Testis (tissue), 2 donors: ENCODE measurements at regions not wholly inside any gene's neighbourhood (a gene's known extent, or its start where the extent isn't known, plus 50 kb on each side); places are given as distances from the start of the nearest gene placed in this dataset.

Source experiments
- DNase-seq: peaks from one replicate; pipeline ENCODE4 v3.0.0-alpha.2; 2019
- H3K27ac ChIP-seq, 2 donors: fragments of 200-600 bp; sonication (generic); one replicate each; pipeline ENCODE4 v1.5.1; 2019
- H3K27me3 ChIP-seq: fragments of 200-600 bp; sonication (generic); one replicate; pipeline ENCODE4 v1.5.1; 2019
- H3K36me3 ChIP-seq: fragments of 200-600 bp; sonication (generic); one replicate; pipeline ENCODE4 v1.5.1; 2017; ENCODE audit warnings: low read depth; ENCODE audit errors: missing control alignments
- H3K4me1 ChIP-seq: fragments of 200-600 bp; sonication (generic); one replicate; pipeline ENCODE4 v1.5.1; 2019
- H3K4me3 ChIP-seq, 2 donors: fragments of 200-600 bp; sonication (generic); one replicate each; pipeline ENCODE4 v1.5.1; 2017 to 2019
- H3K9me3 ChIP-seq: fragments of 200-600 bp; sonication (generic); one replicate; pipeline ENCODE4 v1.5.1; 2017
- CTCF ChIP-seq, 3 experiments: fragments of 450-650 bp in 2 of 3; fragments of 200-600 bp in 1 of 3; sonication (generic) in 1 of 3; IDR thresholded peaks; one replicate each; pipeline ENCODE4 v1.5.1; 2016 to 2019; ENCODE audit warnings: antibody characterized with exemption in 3 of 3, mild to moderate bottlenecking in 2 of 3, moderate library complexity in 1 of 3
- POLR2A ChIP-seq: fragments of 450-650 bp; IDR thresholded peaks from one replicate; pipeline ENCODE4 v1.6.1; 2017; ENCODE audit warnings: antibody characterized with exemption, mild to moderate bottlenecking, moderate library complexity
- WGBS, 2 donors: methylation state at CpG; one replicate each; pipeline ENCODE4 v1.1.5; 2018; 5-methylcytosine and 5-hydroxymethylcytosine counted together
- intact Hi-C: fragments of 100-400 bp; cut with DNase I; formaldehyde crosslinking; loops from one replicate; pipeline ENCODE4 v1.15.1; 2023; ENCODE audit warnings: low total_unique reads

- H3K4me1 ChIP-seq: no peaks in the 10 kb centered on the region
- intact Hi-C loops: no loop called here
- H3K27me3 ChIP-seq: no peaks in the 10 kb centered on the region
- no peak overlapping the region for H3K27ac ChIP-seq
- no peaks in the 10 kb centered on the region for H3K36me3 ChIP-seq
- TF ChIP-seq POLR2A (no peak), CTCF (IDR thresholded peaks at IDR 0.05) (no peak)
- H3K4me3 ChIP-seq: no peak overlapping the region
- 84% methylated on average over 1 of the region's 1 CpG for WGBS, 2 donors
- H3K9me3 ChIP-seq: no peaks in the 10 kb centered on the region
- DNase-seq: no peak
These were observed 55.5 kb upstream of the SLC8A1 start for GRCh38 chr2:40507432-40507831.

- Histone ChIP-seq H3K4me3 (no peak overlapping the region), H3K27ac (no peak overlapping the region), H3K9me3 (no peaks in the 10 kb centered on the region), H3K27me3 (no peaks in the 10 kb centered on the region), H3K36me3 (no peaks in the 10 kb centered on the region), H3K4me1 (no peaks in the 10 kb centered on the region)
- DNase-seq: no peak
- WGBS, 2 donors: 76 to 89% methylated on average over 3 of the region's 3 CpGs
- intact Hi-C loops: no loop called here
- TF ChIP-seq CTCF (IDR thresholded peaks at IDR 0.05) (no peak), POLR2A (no peak)
These were observed 58.4 kb upstream of the SLC8A1 start for GRCh38 chr2:40510304-40510703.

- peak overlapping the region; percentile 22 to 35 for H3K4me3 ChIP-seq
- no peaks in the 10 kb centered on the region for H3K27me3 ChIP-seq
- WGBS, 2 donors: 13 to 23% methylated on average over 9 of the region's 9 CpGs
- H3K9me3 ChIP-seq: no peaks in the 10 kb centered on the region
- TF ChIP-seq POLR2A (no peak), CTCF (IDR thresholded peaks at IDR 0.05) (no peak)
- intact Hi-C loops: no loop called here
- peak; percentile 22 for DNase-seq
- H3K27ac ChIP-seq: peak overlapping the region in 1 of 2 donors; percentile 73
- H3K36me3 ChIP-seq: no peaks in the 10 kb centered on the region
- no peaks in the 10 kb centered on the region for H3K4me1 ChIP-seq
These were observed 59.8 kb upstream of the SLC8A1 start for GRCh38 chr2:40511661-40512213.

DNA sequence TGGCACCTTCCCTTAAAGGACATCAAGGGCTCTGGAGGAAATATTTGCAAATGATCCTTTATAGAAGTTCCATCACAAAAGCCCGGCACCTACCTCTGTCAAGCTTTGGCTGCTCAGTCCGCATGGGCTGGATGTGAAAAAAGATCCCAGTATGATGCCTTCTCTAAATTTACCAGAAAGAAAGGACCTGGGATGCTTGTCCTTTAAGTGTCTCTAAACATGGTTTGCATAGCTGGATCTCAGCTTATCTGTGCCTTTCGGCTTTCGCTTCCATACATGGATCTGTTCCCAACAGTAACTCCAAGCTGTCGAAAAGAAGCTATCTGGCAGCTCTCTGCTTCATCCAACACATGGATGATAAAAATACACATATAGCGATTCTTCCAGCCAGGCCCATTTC lies 60.4 kb upstream of the SLC8A1 start:
- intact Hi-C loops: no loop called here
- DNase-seq: no peak
- no peaks in the 10 kb centered on the region for H3K4me1 ChIP-seq
- H3K36me3 ChIP-seq: no peaks in the 10 kb centered on the region
- TF ChIP-seq POLR2A (no peak), CTCF (IDR thresholded peaks at IDR 0.05) (no peak)
- no peaks in the 10 kb centered on the region for H3K9me3 ChIP-seq
- peak overlapping the region in 1 of 2 donors; percentile 35 for H3K4me3 ChIP-seq
- 32 to 42% methylated on average over 6 of the region's 6 CpGs for WGBS, 2 donors
- H3K27me3 ChIP-seq: no peaks in the 10 kb centered on the region
- peak overlapping the region in 1 of 2 donors; percentile 73 for H3K27ac ChIP-seq

GRCh38 chr2:40513201-40513600 lies 61.3 kb upstream of the SLC8A1 start:
- Histone ChIP-seq H3K27me3 (no peaks in the 10 kb centered on the region), H3K4me1 (no peaks in the 10 kb centered on the region), H3K4me3 (no peak overlapping the region), H3K9me3 (no peaks in the 10 kb centered on the region), H3K36me3 (no peaks in the 10 kb centered on the region), H3K27ac (no peak overlapping the region)
- no peak for DNase-seq
- intact Hi-C loops: no loop called here
- TF ChIP-seq CTCF (IDR thresholded peaks at IDR 0.05) (no peak), POLR2A (no peak)
- WGBS, 2 donors: 77 to 88% methylated on average over 2 of the region's 2 CpGs
